HG03460 (cell line): ENCODE measurements at regions not wholly inside any gene's neighbourhood (a gene's known extent, or its start where the extent isn't known, plus 50 kb on each side); places are given as distances from the start of the nearest gene placed in this dataset.

ENCODE experiments used
- ATAC-seq: cut with Tn5 transposase; IDR thresholded peaks from one replicate; pipeline ENCODE4 v1.9.1; 2021; ENCODE audit not compliant: unreplicated experiment

DNA sequence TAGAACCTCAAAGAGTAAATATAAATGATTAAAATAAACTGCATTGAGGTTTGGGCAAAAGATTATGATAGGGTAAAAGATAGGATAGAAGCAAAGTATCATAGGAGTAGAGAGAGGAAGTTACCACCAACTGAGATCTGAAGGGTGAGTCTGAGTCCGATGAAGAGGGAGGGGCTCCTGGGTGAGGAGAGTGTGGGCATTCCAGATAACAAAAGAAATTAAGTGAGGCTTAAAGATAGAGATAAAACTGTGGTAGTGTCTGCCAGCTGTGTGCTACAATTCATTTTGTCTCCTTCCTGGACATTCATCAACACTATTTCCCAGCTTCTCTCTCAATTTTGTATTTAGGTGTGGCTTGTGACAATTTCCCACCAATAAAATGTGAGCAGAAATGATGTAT lies 343.0 kb upstream of the PLSCR5 start:
- no peak for ATAC-seq

- no peak for ATAC-seq
Measured at GRCh38 chr3:146929696-146930095, 324.6 kb upstream of the PLSCR5 start.

DNA sequence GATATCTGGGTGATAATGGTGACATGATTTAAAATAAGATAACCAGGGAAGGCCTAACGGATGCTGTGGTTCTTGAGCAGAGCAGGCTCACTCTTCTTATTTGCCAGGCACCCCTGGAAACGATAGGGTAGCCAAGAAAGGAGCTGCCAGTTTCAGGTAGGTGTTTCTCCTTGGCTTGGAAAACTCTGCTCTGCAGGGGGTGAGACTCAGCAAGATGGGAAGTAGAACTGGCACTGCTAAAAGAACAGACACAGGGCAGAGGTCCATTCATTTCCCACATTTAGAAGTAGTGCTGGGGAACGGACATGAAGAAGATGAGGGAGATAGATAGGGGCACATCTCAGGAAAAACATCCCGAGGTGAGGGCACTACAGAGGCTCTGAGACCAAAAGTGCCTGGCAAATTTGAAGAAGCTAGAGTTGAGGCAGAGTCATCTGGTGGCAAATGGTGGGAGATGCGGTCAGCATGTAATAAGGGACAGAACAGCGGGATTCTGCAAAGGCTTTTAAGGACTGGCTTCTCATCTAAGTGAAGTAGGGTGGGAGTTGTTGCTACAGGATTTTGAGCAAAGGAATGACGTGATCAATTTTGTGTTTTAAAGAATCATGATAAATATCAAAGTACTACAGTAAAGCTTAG lies 323.4 kb upstream of the PLSCR5 start:
- no peak for ATAC-seq

- ATAC-seq = no peak
Measured at GRCh38 chr3:146921693-146922092, 316.5 kb upstream of the PLSCR5 start.

DNA sequence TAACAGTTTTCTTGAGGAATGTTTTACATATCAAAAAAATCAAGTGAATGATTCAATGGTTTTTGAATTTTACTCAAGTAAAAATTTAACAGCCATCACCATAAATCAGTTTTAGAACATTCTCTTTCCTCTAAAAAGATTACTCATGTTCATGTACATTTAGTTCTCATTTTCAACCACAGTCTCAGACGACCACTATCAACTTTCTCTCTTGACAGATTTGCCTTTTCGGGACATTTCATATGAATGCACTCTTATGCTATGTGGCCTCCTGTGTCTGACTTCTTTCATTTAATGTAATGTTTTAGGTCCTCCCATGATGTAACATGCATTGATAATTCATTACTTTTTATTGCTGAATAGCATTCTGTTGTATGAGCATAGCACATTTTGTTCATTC lies 309.3 kb upstream of the PLSCR5 start:
- ATAC-seq = no peak

DNA sequence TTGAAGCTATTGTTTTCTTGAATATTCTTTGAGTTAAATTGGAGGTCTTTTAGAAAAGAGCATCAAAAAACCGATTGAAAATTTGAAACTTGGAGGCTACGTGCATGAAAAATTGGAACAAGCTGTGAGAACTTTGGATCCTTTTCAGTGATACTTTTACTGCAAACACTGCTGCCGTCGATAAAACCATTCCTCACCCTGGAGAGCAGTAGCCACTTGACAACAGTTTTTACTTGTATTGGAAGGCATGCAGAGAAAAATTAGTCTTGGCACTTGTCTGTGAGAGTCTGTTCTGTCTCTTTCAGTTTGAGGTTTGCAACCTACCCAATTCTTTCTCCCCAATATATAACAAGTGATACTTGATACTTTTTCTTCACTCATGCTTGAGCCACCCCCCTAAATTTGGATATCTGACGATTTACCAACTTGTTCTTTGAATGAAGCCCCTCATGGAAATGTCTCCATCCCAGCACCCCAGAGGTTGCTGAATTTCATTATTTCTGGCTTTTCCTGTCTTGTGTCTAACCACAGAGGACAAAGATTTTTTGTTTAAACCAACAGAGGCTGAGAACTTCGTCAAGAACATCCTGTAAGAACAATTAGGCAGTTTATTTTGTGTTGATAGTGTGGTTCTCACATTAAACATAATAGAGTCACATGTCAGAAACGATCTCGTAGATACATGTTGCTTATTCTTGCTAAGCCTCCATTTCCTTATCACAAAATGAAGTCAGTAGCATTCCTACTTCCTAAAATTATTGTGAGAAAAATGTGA lies 307.3 kb upstream of the PLSCR5 start:
- no peak for ATAC-seq

DNA sequence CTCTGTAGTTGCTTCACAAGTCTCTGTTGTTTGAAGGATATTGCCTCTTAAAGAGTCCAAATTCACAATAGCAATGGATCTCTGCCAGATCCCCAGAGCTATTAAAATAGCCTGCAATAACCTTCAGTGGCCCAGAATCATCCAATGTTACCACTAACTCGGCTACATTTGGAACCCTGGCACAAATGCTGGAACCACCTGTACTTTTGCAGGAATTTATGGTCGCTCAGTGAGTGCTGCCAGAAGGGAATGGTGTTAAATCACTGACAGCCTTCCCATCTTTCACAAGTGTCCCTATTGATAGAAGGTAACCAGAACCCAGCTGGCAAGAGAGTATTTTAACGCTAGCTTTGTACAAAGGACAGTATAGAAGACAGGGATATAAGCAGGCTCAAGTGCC lies 298.8 kb upstream of the PLSCR5 start:
- ATAC-seq = no peak

GRCh38 chr3:146899171-146899570 lies 294.0 kb upstream of the PLSCR5 start:
- no peak for ATAC-seq

- ATAC-seq = no peak
Measured at GRCh38 chr3:146896711-146897110, 291.6 kb upstream of the PLSCR5 start.

DNA sequence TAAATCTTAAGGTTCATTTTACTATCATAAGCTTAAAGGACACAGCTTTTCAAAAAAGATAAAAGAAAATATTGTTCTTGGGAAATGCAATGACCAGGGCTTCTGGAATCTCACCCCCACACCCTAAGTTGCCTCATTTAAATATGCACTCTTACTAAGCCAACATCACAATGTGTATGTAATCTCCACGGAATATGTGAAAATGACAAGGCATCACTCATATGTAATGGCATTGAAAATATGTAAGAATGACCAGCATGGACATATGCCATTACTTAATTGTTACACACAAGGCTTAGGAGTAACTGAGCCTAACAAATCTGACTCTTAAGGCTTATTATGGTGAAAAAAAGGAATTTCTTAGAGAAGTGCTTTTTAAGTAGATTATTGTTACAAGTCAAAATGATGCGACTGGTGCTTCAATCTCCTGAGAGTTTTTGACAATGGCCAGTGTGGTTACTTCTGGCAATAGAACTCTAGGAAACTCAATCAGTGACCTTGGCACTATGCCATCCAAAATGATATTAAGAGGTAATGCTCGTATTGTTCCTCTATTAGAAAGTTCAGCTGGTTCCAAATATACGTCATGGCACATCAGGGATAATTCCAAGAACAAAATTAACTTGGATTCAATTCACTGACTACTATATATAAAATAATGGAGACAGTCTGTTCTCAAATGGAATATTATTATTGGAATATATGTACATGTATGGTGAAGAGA lies 290.0 kb upstream of the PLSCR5 start:
- no peak for ATAC-seq

GRCh38 chr3:146894406-146894805 lies 289.3 kb upstream of the PLSCR5 start:
- ATAC-seq = no peak

- no peak for ATAC-seq
Measured at GRCh38 chr3:146892041-146892440, 286.9 kb upstream of the PLSCR5 start.

DNA sequence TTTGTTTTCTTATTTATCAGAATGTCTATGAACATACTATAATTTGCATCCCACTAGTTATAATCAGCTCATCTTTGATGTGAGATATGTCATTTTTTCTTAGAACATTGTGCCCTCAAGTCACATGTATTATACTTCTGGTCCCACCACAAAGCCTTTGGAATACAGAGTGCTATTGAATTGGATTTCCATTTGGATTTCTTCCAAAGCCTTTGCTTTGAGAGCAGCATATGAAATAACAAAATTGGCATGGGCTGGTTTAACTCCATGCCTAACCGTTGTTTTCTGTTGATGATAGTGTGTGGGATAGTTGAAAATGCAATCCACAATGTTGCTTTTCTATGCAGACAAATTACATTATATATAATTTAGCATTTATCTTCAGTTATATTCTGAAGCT lies 284.5 kb upstream of the PLSCR5 start:
- ATAC-seq = no peak

DNA sequence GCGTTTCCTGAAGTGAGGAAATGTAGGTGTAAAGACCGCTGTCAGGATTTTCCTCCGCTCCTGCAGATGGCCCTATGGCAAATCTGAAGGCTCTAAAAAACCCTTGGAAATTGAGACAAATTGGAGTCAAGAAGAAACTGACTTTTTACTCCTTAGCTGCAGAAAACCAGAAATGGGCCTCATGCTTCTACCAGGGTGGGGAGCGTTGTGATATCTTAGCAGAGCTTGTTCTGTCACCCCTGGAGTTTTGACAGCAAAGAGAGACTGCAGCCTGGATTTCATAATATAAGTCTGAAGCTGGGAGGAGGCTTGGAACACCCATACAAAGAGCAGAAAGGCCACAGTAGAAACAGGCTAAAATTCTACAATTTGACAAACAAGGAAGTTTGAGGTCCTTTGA lies 283.0 kb upstream of the PLSCR5 start:
- ATAC-seq = no peak

- no peak for ATAC-seq
Measured at GRCh38 chr3:146884721-146885120, 279.6 kb upstream of the PLSCR5 start.

- no peak for ATAC-seq
Measured at GRCh38 chr3:146884296-146884695, 279.1 kb upstream of the PLSCR5 start.

DNA sequence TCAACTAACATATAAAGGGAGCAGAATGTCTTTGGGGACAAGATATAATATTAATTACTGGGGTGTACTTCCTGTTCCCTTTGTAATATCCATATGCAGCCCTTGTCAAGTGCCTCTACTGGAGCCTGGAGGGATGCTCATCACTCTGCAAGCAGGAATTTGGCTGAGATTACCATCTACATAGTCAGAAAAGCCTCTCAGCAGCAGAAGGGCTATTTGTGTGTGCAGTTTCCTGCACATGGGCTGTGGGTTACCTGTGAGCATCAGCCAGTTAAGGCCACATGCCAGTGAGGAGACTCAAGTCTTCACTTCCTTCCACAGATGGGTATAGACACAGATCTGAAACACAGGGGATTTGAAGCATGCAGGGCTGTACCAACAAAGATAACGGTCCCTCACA lies 278.1 kb upstream of the PLSCR5 start:
- ATAC-seq = no peak

DNA sequence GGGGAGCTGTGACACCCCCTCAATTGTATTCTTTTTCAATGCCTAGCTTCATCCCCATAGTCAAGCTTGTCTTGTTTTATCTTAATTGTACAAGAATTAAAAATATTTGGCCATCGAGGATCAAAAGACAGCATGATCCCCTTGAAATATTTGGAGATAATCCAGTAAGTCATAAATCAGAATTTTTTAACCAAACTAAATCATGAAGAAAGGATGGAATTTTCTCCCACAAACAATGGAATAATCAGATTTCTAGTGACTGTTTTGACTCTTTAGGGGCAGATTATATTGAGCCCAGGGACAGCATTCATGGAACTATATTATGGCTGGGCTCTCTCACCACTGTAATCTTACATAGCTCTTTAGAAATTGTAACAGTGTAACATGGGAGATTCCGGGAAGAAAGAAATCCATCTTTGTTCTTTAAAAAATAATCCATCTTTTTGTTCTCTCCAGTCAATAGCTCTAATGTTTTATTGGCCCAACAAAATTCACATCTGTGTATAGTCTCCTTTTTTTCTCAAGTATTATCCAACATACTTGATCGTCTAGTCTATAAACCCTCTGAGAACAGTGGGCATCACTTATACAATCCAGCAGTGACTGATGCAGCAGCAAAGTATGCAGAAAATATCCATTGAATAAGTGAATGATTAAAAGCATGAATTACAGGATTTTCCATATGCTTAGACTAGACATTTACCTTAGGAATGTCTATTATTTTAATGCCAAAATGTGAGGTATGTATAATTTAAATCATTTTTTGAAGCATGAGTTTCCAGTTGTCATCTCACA lies 277.0 kb upstream of the PLSCR5 start:
- no peak for ATAC-seq

DNA sequence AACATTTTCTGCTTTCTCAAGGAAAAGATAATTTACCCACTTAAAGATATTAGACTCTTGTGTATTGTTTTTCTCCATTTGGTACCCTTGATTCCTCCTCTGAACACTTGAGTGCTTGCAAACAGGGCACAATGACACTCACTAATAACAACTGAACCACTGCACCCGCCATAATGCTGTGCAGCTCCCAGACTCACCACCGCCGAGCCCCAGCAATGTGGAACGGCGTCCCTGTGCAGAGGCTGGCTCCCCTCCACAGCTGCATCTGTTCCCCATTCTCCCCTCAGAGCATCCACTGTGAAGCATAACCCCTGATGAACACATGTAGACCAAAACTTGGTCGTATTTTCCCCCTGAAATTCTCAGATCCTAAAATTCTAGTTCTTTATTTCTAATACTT lies 276.2 kb upstream of the PLSCR5 start:
- ATAC-seq = no peak

DNA sequence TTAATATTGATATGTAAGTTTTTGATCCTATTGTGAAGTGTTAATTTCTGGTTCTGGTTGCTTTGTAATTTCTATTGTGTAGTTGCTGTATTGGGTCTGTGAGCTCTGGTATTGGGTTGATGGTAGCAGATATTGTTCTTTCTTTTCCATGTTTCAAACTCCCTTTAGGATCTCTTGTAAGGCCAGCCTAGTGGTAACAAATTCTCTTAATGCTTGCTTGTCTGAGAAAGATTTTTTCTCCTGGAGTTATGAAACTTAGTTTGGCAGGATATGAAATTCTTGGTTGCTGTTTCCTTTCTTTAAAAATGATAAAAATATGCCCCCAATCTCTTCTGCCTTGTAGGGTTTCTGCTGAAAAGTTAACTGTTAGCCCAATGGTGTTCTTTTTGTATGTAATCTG lies 268.6 kb upstream of the PLSCR5 start:
- ATAC-seq = no peak

- no peak for ATAC-seq
Measured at GRCh38 chr3:146865175-146865755, 260.1 kb upstream of the PLSCR5 start.
